HepG2 (cell line): ENCODE measurements at regions not wholly inside any gene's neighbourhood (a gene's known extent, or its start where the extent isn't known, plus 50 kb on each side); places are given as distances from the start of the nearest gene placed in this dataset.

Experiments
- ATF5 ChIP-seq: sonication (generic); formaldehyde crosslinking; IDR thresholded peaks from 2 replicates; pipeline ENCODE4 v1.4.0; 2020; ENCODE audit warnings: mild to moderate bottlenecking, low read depth, missing genetic modification reagents
- JUND ChIP-seq: sonication (generic); formaldehyde crosslinking; IDR thresholded peaks from 2 replicates; pipeline ENCODE4 v1.8.0; 2022; ENCODE audit warnings: mild to moderate bottlenecking, missing genetic modification reagents
- KLF12 ChIP-seq: sonication (generic); formaldehyde crosslinking; IDR thresholded peaks from 2 replicates; pipeline ENCODE4 v1.4.0; 2020; ENCODE audit warnings: missing genetic modification reagents, borderline replicate concordance
- MED8 ChIP-seq: sonication (generic); formaldehyde crosslinking; IDR thresholded peaks from 2 replicates; pipeline ENCODE4 v1.8.1; 2023; ENCODE audit warnings: mild to moderate bottlenecking, missing genetic modification reagents; ENCODE audit not compliant: insufficient replicate concordance
- NR3C1 ChIP-seq: sonication (generic); formaldehyde crosslinking; IDR thresholded peaks from 2 replicates; pipeline ENCODE4 v1.4.0; 2020; ENCODE audit warnings: missing genetic modification reagents
- ONECUT2 ChIP-seq: sonication (generic); formaldehyde crosslinking; IDR thresholded peaks from 2 replicates; pipeline ENCODE4 v1.4.0; 2020; ENCODE audit warnings: missing genetic modification reagents
- PATZ1 ChIP-seq: sonication (generic); formaldehyde crosslinking; IDR thresholded peaks from 2 replicates; pipeline ENCODE4 v1.4.0; 2020; ENCODE audit warnings: missing genetic modification reagents
- PLRG1 ChIP-seq: fragments of 450-650 bp; conservative IDR thresholded peaks from 2 replicates; pipeline ENCODE4 v1.6.1; 2016
- POLR2AphosphoS2 ChIP-seq: IDR thresholded peaks from 2 replicates; pipeline ENCODE4 v1.6.1; 2011; ENCODE audit warnings: low read depth, low read length, improper control_type of control experiment
- POLR2AphosphoS5 ChIP-seq: IDR thresholded peaks from 2 replicates; pipeline ENCODE4 v1.6.1; 2012; ENCODE audit warnings: low read depth, low read length
- RCOR2 ChIP-seq: IDR thresholded peaks from 2 replicates; pipeline ENCODE4 v1.6.1; 2016; ENCODE audit warnings: missing biosample characterization, missing genetic modification reagents
- SIN3A ChIP-seq: IDR thresholded peaks from 2 replicates; pipeline ENCODE4 v1.6.1; 2011; ENCODE audit warnings: low read depth, mild to moderate bottlenecking, control low read depth, low read length, borderline replicate concordance
- SMAD3 ChIP-seq: sonication (generic); formaldehyde crosslinking; IDR thresholded peaks from 2 replicates; pipeline ENCODE4 v1.4.0; 2020; ENCODE audit warnings: missing genetic modification reagents
- TRIM24 ChIP-seq: sonication (generic); formaldehyde crosslinking; IDR thresholded peaks from 2 replicates; pipeline ENCODE4 v1.8.0; 2022; ENCODE audit warnings: mild to moderate bottlenecking, missing genetic modification reagents
- ZNF503 ChIP-seq: sonication (generic); formaldehyde crosslinking; IDR thresholded peaks from 2 replicates; pipeline ENCODE4 v1.4.0; 2020; ENCODE audit warnings: missing genetic modification reagents
- ZNF609 ChIP-seq: sonication (generic); formaldehyde crosslinking; IDR thresholded peaks from 2 replicates; pipeline ENCODE4 v1.4.0; 2020; ENCODE audit warnings: mild to moderate bottlenecking, missing genetic modification reagents, borderline replicate concordance
- ZNF773 ChIP-seq: sonication (generic); formaldehyde crosslinking; IDR thresholded peaks from 2 replicates; pipeline ENCODE4 v1.4.0; 2020; ENCODE audit warnings: missing genetic modification reagents, borderline replicate concordance
- ZSCAN9 ChIP-seq: IDR thresholded peaks from 2 replicates; pipeline ENCODE4 v1.6.1; 2016; ENCODE audit warnings: borderline replicate concordance
- TF ChIP-seq, protein P1 (sequence below): sonication (generic); formaldehyde crosslinking; IDR thresholded peaks from 2 replicates; pipeline ENCODE4 v1.9.0; 2021; ENCODE audit warnings: missing genetic modification reagents, mild to moderate bottlenecking, borderline replicate concordance

DNA sequence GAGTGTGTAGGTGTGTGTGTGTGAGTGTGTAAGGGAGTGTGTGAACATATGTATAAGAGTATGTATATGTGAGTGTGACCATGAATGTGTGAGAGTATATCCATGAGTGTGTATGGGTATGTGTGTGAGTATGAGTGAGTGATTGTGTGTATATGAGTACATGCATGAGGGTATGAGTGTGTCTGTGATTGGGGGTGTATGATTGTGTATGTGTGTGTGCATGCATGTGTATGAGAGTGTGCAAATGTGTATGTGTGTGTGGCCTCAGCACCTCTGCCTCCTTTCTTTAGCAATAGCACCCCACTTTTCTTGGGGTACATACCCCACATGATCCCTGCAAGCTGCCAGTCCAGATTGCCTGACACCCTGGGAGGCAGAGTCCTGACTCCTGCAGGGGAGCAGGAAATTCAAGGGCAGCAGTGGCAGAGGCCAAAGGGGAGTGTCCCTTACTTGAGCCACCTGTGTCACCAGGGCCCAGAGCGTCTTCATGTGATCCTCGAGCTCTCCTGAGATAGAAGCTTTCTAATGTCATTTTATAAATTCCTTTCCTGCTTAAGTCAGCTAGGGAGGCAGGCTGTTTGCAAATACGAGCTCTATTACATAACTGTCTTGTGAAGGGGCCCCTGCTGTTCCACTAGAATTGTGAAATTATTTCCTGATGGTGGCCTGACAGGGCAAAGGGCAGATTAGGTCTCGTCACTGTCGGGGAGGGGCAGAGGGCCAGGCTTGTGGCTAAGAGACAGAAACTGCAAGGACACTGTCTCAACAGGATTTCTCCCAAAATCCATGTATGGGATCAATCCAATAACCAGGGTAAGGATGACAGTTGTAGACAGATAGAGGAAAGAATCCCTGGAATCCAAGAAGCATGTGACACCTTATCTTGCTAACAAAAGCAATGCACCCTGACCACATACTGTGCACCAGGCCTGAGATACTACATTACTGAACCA, 389.1 kb downstream of the GADD45G start (continued):
- TF ChIP-seq RCOR2 (CRISPR knock-in tag) (no peak), POLR2AphosphoS5 (no peak), PLRG1 (no peak), ZNF609 (CRISPR knock-in tag) (peak; percentile 59; the same call in 1 of the 2 replicates), NR3C1 (CRISPR knock-in tag) (no peak), POLR2AphosphoS2 (no peak), ONECUT2 (CRISPR knock-in tag) (0 out of 2 replicates have a peak, but pooled peaks have one; percentile 18), ATF5 (CRISPR knock-in tag) (no peak), SIN3A (no peak), ZSCAN9 (CRISPR knock-in tag) (no peak), TRIM24 (CRISPR knock-in tag) (peak; percentile 83), ZNF503 (CRISPR knock-in tag) (0 out of 2 replicates have a peak, but pooled peaks have one; percentile 44), SMAD3 (peak; percentile 82), KLF12 (CRISPR knock-in tag) (no peak), ZNF773 (CRISPR knock-in tag) (no peak), PATZ1 (CRISPR knock-in tag) (peak; percentile 88), MED8 (CRISPR knock-in tag) (no peak), JUND (CRISPR knock-in tag) (no peak)
- TF ChIP-seq, protein P1, sequence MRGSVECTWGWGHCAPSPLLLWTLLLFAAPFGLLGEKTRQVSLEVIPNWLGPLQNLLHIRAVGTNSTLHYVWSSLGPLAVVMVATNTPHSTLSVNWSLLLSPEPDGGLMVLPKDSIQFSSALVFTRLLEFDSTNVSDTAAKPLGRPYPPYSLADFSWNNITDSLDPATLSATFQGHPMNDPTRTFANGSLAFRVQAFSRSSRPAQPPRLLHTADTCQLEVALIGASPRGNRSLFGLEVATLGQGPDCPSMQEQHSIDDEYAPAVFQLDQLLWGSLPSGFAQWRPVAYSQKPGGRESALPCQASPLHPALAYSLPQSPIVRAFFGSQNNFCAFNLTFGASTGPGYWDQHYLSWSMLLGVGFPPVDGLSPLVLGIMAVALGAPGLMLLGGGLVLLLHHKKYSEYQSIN: no peak
